ENCODE measurements at regions not wholly inside any gene's neighbourhood (a gene's known extent, or its start where the extent isn't known, plus 50 kb on each side); places are given as distances from the start of the nearest gene placed in this dataset.
"Not testable (repeated sequence)": the region's sequence is repeated elsewhere in the genome, so short reads cannot be mapped to it uniquely, and the experiment has no call there.

- Mint-ChIP-seq H3K9me3 (ENCODE audit: unreplicated experiment) (no peaks in the 10 kb centered on the region), H3K27me3 (ENCODE audit: unreplicated experiment) (no peaks in the 10 kb centered on the region), H3K27ac (ENCODE audit: unreplicated experiment) (no peak overlapping the region), H3K36me3 (ENCODE audit: unreplicated experiment) (no peaks in the 10 kb centered on the region), H3K4me1 (ENCODE audit: unreplicated experiment) (no peaks in the 10 kb centered on the region), H3K4me3 (ENCODE audit: unreplicated experiment) (no peak overlapping the region)
- no peak for TF ChIP-seq CTCF (IDR thresholded peaks at IDR 0.05)
- no peak for DNase-seq (ENCODE audit: extremely low spot score, unreplicated experiment)
Measured at GRCh38 chr2:134041877-134042276, 212.0 kb upstream of the MGAT5 start.

- not testable (repeated sequence) for H3K4me3 Mint-ChIP-seq (ENCODE audit: unreplicated experiment); H3K27ac Mint-ChIP-seq (ENCODE audit: unreplicated experiment); H3K4me1 Mint-ChIP-seq (ENCODE audit: unreplicated experiment); H3K9me3 Mint-ChIP-seq (ENCODE audit: unreplicated experiment); H3K36me3 Mint-ChIP-seq (ENCODE audit: unreplicated experiment); DNase-seq (ENCODE audit: extremely low spot score, unreplicated experiment); H3K27me3 Mint-ChIP-seq (ENCODE audit: unreplicated experiment)
Measured at GRCh38 chr2:134043028-134043427, 210.8 kb upstream of the MGAT5 start.

GRCh38 chr2:134052173-134052572, 201.7 kb upstream of the MGAT5 start:
- Mint-ChIP-seq H3K27ac (ENCODE audit: unreplicated experiment) (no peak overlapping the region), H3K4me3 (ENCODE audit: unreplicated experiment) (no peak overlapping the region), H3K36me3 (ENCODE audit: unreplicated experiment) (no peaks in the 10 kb centered on the region), H3K27me3 (ENCODE audit: unreplicated experiment) (no peaks in the 10 kb centered on the region), H3K9me3 (ENCODE audit: unreplicated experiment) (peaks cover 14% of the 10 kb centered on the region), H3K4me1 (ENCODE audit: unreplicated experiment) (no peaks in the 10 kb centered on the region)
- TF ChIP-seq CTCF (IDR thresholded peaks at IDR 0.05): no peak
- no peak for DNase-seq (ENCODE audit: extremely low spot score, unreplicated experiment)

- H3K27ac Mint-ChIP-seq (ENCODE audit: unreplicated experiment): no peak overlapping the region
- no peaks in the 10 kb centered on the region for H3K36me3 Mint-ChIP-seq (ENCODE audit: unreplicated experiment)
- no peaks in the 10 kb centered on the region for H3K4me1 Mint-ChIP-seq (ENCODE audit: unreplicated experiment)
- no peak overlapping the region for H3K4me3 Mint-ChIP-seq (ENCODE audit: unreplicated experiment)
- no peak for DNase-seq (ENCODE audit: extremely low spot score, unreplicated experiment)
- H3K27me3 Mint-ChIP-seq (ENCODE audit: unreplicated experiment): no peaks in the 10 kb centered on the region
- peaks cover 12% of the 10 kb centered on the region for H3K9me3 Mint-ChIP-seq (ENCODE audit: unreplicated experiment)
- no peak for TF ChIP-seq CTCF (IDR thresholded peaks at IDR 0.05)
Measured at GRCh38 chr2:134056173-134056572, 197.7 kb upstream of the MGAT5 start.

- not testable (repeated sequence) for H3K4me1 Mint-ChIP-seq (ENCODE audit: unreplicated experiment); DNase-seq (ENCODE audit: extremely low spot score, unreplicated experiment); H3K4me3 Mint-ChIP-seq (ENCODE audit: unreplicated experiment); H3K36me3 Mint-ChIP-seq (ENCODE audit: unreplicated experiment); H3K27ac Mint-ChIP-seq (ENCODE audit: unreplicated experiment); H3K27me3 Mint-ChIP-seq (ENCODE audit: unreplicated experiment)
- peaks cover 12% of the 10 kb centered on the region for H3K9me3 Mint-ChIP-seq (ENCODE audit: unreplicated experiment)
Measured at GRCh38 chr2:134061066-134061465, 192.8 kb upstream of the MGAT5 start.

- not testable (repeated sequence) for H3K27ac Mint-ChIP-seq (ENCODE audit: unreplicated experiment); H3K4me3 Mint-ChIP-seq (ENCODE audit: unreplicated experiment); H3K36me3 Mint-ChIP-seq (ENCODE audit: unreplicated experiment); H3K4me1 Mint-ChIP-seq (ENCODE audit: unreplicated experiment); H3K27me3 Mint-ChIP-seq (ENCODE audit: unreplicated experiment); DNase-seq (ENCODE audit: extremely low spot score, unreplicated experiment)
- H3K9me3 Mint-ChIP-seq (ENCODE audit: unreplicated experiment): peaks cover 12% of the 10 kb centered on the region
Measured at GRCh38 chr2:134062235-134062634, 191.6 kb upstream of the MGAT5 start.

GRCh38 chr2:134063916-134064315, 190.0 kb upstream of the MGAT5 start:
- not testable (repeated sequence) for DNase-seq (ENCODE audit: extremely low spot score, unreplicated experiment); H3K27me3 Mint-ChIP-seq (ENCODE audit: unreplicated experiment); H3K4me3 Mint-ChIP-seq (ENCODE audit: unreplicated experiment); H3K36me3 Mint-ChIP-seq (ENCODE audit: unreplicated experiment); H3K4me1 Mint-ChIP-seq (ENCODE audit: unreplicated experiment); H3K27ac Mint-ChIP-seq (ENCODE audit: unreplicated experiment)
- peaks cover 12% of the 10 kb centered on the region for H3K9me3 Mint-ChIP-seq (ENCODE audit: unreplicated experiment)

Data from osteocyte (in vitro differentiated cells).